GM19328 (cell line): ENCODE measurements at regions not wholly inside any gene's neighbourhood (a gene's known extent, or its start where the extent isn't known, plus 50 kb on each side); places are given as distances from the start of the nearest gene placed in this dataset.

Source experiments
- ATAC-seq: cut with Tn5 transposase; IDR thresholded peaks from one replicate; pipeline ENCODE4 v1.9.1; 2021; ENCODE audit warnings: mild to moderate bottlenecking, moderate library complexity; ENCODE audit not compliant: unreplicated experiment

- ATAC-seq: no peak
These were observed 169.4 kb upstream of the MIR17HG start for GRCh38 chr13:91178099-91178498.

- ATAC-seq: no peak
These were observed 165.6 kb upstream of the MIR17HG start for GRCh38 chr13:91181892-91182291.

GRCh38 chr13:91184244-91184926 is 163.1 kb upstream of the MIR17HG start:
- ATAC-seq: no peak

- no peak for ATAC-seq
These were observed 162.1 kb upstream of the MIR17HG start for GRCh38 chr13:91185294-91185863.

DNA sequence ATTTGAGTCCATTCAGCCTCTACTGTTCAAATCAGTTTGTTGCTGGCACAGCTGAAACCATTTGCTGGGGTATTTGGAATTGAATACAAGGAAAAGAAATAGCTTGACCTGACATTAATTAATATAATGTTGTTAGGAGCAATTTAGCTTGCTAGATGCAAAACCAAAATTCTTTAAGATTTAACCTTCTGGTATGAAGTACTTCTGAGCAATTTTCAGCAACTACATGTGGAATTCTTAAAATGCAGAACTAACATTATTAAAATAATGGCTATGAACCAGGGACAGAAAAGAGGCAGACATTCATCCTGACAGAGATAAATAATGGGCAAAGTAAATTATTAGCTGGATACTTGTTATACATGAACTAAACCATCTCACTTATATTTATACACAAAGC is 160.0 kb upstream of the MIR17HG start:
- no peak for ATAC-seq

DNA sequence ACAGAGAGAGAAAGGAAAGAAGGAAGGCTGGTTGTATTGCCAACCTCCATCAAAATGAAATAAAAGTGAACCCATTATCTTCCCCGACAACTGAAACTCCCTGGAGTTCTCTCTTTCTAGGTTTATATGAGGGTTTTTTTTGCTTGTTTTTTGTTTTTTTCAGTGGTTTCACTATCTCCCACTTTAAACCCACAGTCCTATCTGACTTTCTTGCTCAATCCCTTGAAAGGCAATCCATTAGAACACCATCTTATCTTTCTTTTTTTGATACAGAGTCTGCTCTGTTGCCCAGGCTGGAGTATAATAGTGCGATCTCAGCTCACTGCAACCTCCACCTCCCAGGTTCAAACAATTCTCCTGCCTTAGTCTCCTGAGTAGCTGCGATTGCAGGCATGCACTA is 158.0 kb upstream of the MIR17HG start:
- no peak for ATAC-seq

DNA sequence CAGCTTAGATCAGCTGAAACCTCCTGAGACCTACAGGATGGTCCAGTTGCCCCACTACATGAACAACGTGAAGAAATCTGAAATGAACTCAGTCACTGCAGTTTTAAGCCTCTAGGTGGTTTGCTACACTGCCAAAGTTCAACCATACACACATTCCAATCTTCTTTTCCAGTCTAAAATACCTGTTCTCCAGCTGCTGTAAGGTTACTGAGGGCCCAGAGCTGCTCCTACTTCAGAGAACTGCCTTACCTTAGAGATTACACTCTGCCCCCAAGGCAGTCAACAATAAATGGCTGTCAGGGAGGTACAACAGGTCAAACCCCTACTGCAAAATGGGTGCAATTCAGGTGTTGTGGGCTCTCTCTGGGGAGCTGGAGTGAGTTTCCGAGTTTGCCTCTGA is 154.1 kb upstream of the MIR17HG start:
- ATAC-seq: no peak

DNA sequence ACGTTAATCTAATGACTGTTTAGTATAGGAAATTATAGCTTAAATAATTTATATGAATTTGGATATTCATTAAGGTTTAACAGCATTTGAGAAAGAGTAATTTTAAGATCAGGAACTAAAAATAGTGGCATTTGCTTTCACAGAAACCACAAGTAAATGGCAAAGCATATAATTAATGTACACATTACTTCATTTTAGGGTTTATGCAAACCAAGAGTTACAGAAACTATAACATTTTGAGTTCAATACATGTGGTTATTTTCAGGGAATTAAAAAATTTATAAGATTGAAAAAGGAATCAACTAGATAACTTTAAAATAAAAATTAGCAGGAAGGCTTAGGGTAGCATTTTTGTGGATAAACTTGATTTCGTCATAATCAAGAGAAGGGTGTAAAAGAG is 151.7 kb upstream of the MIR17HG start:
- no peak for ATAC-seq

DNA sequence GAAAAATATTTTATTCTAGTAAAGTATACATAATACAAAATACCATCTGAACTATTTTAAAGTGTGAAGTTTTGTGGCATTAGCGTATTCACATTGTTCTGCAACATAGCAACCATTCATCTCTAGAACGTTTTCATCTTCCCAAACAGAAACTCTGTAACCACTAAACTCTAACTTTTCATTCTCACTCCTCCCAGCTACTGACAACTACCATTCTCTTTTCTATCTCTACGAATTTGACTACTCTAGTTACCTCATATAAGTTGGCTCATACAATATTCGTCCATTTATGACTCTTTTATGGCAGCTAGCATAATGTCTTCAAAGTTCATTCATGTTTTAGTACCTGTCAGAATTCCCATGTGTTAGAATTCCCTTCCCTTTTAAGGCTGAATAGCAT is 150.5 kb upstream of the MIR17HG start:
- ATAC-seq: no peak

DNA sequence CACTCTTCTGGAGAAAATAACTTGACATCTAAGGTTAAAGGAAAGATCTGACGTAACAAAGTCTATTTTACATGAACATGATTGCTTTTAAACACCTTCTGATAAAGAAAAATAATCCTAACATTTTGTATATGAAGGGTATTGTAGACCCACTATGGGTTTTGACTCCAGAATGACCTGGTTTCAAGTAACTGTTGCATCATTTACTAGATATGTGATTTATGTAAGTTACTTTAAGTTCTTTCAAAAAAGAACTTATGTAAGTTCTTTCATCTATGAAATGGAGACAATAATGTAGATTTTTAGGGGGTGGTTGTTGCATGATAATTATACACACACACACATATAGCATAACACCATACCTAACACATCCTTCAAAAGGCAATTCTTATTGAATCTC is 147.6 kb upstream of the MIR17HG start:
- no peak for ATAC-seq

DNA sequence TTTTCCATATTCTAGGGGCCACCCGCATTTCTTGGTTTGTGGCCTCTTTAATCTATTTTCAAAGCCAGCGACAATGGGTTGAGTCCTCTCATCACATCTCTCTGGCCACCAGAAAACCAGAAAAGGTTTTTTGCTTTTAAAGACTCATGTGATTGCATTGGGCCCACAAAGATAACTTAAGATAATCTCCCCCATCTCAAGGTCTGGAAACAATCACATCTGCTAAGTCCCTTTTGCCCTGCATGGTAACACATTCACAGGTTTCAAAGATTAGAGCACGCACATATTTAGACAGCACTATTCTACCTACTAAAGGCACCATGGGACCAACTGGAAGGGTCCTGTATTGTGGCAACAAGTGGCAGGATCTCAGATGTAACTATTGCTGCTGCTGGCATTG is 147.0 kb upstream of the MIR17HG start:
- ATAC-seq: no peak

DNA sequence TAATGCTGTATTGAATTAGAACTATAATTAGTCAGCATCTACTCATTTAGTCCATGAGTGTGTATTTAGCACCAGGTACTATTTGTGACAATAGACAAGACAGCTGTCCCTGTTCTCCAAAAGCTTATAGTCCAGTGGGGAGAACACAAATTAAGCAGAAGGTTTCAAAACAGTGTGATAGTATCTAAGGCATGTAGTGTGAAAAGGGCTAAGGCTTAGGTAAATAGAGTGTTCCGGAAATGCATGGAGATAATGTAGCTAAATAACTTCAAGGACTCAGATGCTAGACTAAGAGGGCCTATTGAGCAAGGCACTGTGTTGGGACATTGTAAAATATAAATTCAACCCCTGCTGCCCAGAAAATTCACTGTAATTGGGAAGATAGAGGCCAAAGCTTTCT is 144.1 kb upstream of the MIR17HG start:
- ATAC-seq: no peak

DNA sequence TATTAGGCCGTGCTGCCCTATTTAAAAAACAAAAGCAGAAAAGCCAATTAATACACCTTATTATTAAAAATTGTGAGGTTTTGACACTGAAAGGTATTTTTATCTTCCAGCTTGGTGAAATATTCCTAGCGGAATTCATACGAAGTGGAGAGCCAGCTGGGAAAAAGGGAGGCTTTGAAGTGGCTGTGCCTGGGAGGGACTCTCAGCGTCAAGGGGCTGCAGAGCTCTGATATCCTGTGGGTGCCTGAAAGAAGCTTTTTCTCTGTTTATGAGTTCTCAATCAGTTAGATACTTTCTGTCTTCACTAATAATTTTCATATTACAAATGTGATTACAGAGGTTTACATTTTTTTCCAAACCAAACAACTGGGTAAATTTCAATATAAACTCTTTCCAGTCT is 140.2 kb upstream of the MIR17HG start:
- no peak for ATAC-seq

- no peak for ATAC-seq
These were observed 136.0 kb upstream of the MIR17HG start for GRCh38 chr13:91211510-91211909.

- no peak for ATAC-seq
These were observed 135.3 kb upstream of the MIR17HG start for GRCh38 chr13:91212231-91212630.

GRCh38 chr13:91214031-91214430 is 133.5 kb upstream of the MIR17HG start:
- ATAC-seq: no peak

- no peak for ATAC-seq
These were observed 130.4 kb upstream of the MIR17HG start for GRCh38 chr13:91216928-91217700.

- no peak for ATAC-seq
These were observed 128.3 kb upstream of the MIR17HG start for GRCh38 chr13:91219201-91219600.

DNA sequence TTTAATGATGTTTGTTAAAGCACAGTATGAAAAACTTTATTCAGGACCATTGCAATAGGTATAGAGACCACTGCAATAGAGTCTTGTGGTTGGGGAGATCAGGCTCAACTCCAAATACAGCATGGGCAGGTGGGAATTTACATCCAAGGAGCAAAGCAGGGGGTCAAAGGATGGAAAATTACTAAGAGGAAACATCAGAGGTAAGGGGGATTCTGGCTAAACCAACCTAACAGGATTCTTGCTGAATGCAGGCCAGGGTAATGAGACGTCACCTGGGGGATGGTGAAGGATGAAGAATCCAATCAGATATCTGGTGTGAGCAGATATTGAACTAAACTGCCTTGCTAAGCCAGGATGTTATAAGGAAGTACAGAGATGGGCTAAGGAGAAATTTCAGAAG is 126.6 kb upstream of the MIR17HG start:
- no peak for ATAC-seq

GRCh38 chr13:91228108-91228507 is 119.4 kb upstream of the MIR17HG start:
- ATAC-seq: no peak

GRCh38 chr13:91228940-91229339 is 118.5 kb upstream of the MIR17HG start:
- no peak for ATAC-seq

GRCh38 chr13:91232716-91233115 is 114.8 kb upstream of the MIR17HG start:
- no peak for ATAC-seq
